PC-3 (cell line): ENCODE measurements at regions not wholly inside any gene's neighbourhood (a gene's known extent, or its start where the extent isn't known, plus 50 kb on each side); places are given as distances from the start of the nearest gene placed in this dataset.

Experiments used
- ATAC-seq: fragments of 200-7000 bp; cut with Tn5 transposase; 2 replicates; pipeline ENCODE4 v1.9.1; 2020; ENCODE audit warnings: mild to moderate bottlenecking, moderate library complexity
- BruUV-seq: library from RNA; stranded (reverse); fragments of 400-500 nt; replicated peaks from 2 replicates; lab custom pipeline; 2021; lab: Mats Ljungman, UMichigan
- CTCF ChIA-PET: fragments of 300-600 bp; sonication (Branson Sonifier 250); formaldehyde crosslinking; loops from one replicate; lab custom pipeline; 2022; ENCODE audit warnings: antibody characterized with exemption; lab: Charles Lee
- POLR2A ChIA-PET: fragments of 300-600 bp; sonication (Branson Sonifier 250); formaldehyde crosslinking; loops from one replicate; lab custom pipeline; 2022; ENCODE audit warnings: antibody characterized with exemption; ENCODE audit not compliant: unreplicated experiment; lab: Charles Lee
- DNase-seq: peaks from one replicate; pipeline ENCODE4 v3.0.0-alpha.2; 2015
- H2AFZ ChIP-seq: fragments of 300-600 bp; sonication (generic); 2 replicates; pipeline ENCODE4 v1.6.0; 2016; ENCODE audit warnings: antibody characterized with exemption, low read length
- H3F3A ChIP-seq: fragments of 300-600 bp; sonication (generic); one replicate; pipeline ENCODE4 v1.6.0; 2017; ENCODE audit warnings: antibody characterized with exemption, low read length, control low read depth, mild to moderate bottlenecking; ENCODE audit not compliant: unreplicated experiment
- H3K27ac ChIP-seq: fragments of 300-600 bp; sonication (generic); 2 replicates; pipeline ENCODE4 v1.5.1; 2016; ENCODE audit warnings: mild to moderate bottlenecking, low read length
- H3K27me3 ChIP-seq: fragments of 300-600 bp; sonication (generic); 2 replicates; pipeline ENCODE4 v1.6.1; 2016; ENCODE audit warnings: low read length, mixed read lengths
- H3K36me3 ChIP-seq: fragments of 300-600 bp; sonication (generic); 2 replicates; pipeline ENCODE4 v1.6.1; 2016; ENCODE audit warnings: low read depth, mixed run types, low read length, mixed read lengths
- H3K4me1 ChIP-seq: fragments of 300-600 bp; sonication (generic); 2 replicates; pipeline ENCODE4 v1.5.1; 2016; ENCODE audit warnings: low read length; ENCODE audit not compliant: insufficient read depth
- H3K4me2 ChIP-seq: fragments of 300-600 bp; sonication (generic); 2 replicates; pipeline ENCODE4 v1.6.0; 2016; ENCODE audit warnings: low read length
- H3K4me3 ChIP-seq: fragments of 300-600 bp; sonication (generic); 2 replicates; pipeline ENCODE4 v1.5.1; 2016; ENCODE audit warnings: mild to moderate bottlenecking, low read length, mixed read lengths
- H3K79me2 ChIP-seq: fragments of 300-600 bp; sonication (generic); 2 replicates; pipeline ENCODE4 v1.6.1; 2017; ENCODE audit warnings: low read length, mixed read lengths
- H3K9ac ChIP-seq: fragments of 300-600 bp; sonication (generic); 2 replicates; pipeline ENCODE4 v1.6.0; 2016; ENCODE audit warnings: mild to moderate bottlenecking, low read length
- H3K9me2 ChIP-seq: fragments of 300-600 bp; sonication (generic); replicated peaks from 2 replicates; pipeline ENCODE4 v1.6.1; 2016; ENCODE audit warnings: mixed run types, low read length, mixed read lengths
- H3K9me3 ChIP-seq: fragments of 300-600 bp; sonication (generic); 2 replicates; pipeline ENCODE4 v1.6.1; 2016; ENCODE audit warnings: low read length, mixed read lengths
- H4K20me1 ChIP-seq: fragments of 300-600 bp; sonication (generic); 2 replicates; pipeline ENCODE4 v1.6.1; 2016; ENCODE audit warnings: low read length, mixed read lengths
- CTCF ChIP-seq: fragments of 300-600 bp; sonication (generic); conservative IDR thresholded peaks from 2 replicates; pipeline ENCODE4 v1.5.1; 2017; ENCODE audit warnings: antibody characterized with exemption, low read depth, mild to moderate bottlenecking, low read length
- EZH2 ChIP-seq: fragments of 300-600 bp; sonication (generic); IDR thresholded peaks from one replicate; pipeline ENCODE4 v1.6.1; 2017; ENCODE audit warnings: antibody characterized with exemption, mild to moderate bottlenecking, low read length; ENCODE audit not compliant: unreplicated experiment
- EZH2phosphoT487 ChIP-seq: fragments of 300-600 bp; sonication (generic); IDR thresholded peaks from 2 replicates; pipeline ENCODE4 v1.6.1; 2018; ENCODE audit warnings: mild to moderate bottlenecking, antibody characterized with exemption, low read length, borderline replicate concordance
- intact Hi-C: fragments of 100-400 bp; cut with micrococcal nuclease; formaldehyde crosslinking; loops from 2 replicates; pipeline ENCODE4 v1.9.0; 2023

GRCh38 chr11:110951037-110951949 is 239.1 kb upstream of the ARHGAP20 start:
- Histone ChIP-seq H3K36me3 (no peaks in the 10 kb centered on the region), H4K20me1 (no peaks in the 10 kb centered on the region), H2AFZ (no peak overlapping the region), H3K27me3 (0 out of 2 replicates have a peak, but pooled peaks cover under 1% of the 10 kb centered on the region), H3K9ac (no peak overlapping the region), H3K27ac (no peak overlapping the region), H3K4me2 (no peak overlapping the region), H3K9me2 (no peaks in the 10 kb centered on the region), H3K9me3 (no peaks in the 10 kb centered on the region), H3K79me2 (no peaks in the 10 kb centered on the region), H3K4me3 (no peak overlapping the region), H3K4me1 (no peaks in the 10 kb centered on the region), H3F3A (no peaks in the 10 kb centered on the region)
- TF ChIP-seq EZH2 (no peak), EZH2phosphoT487 (no peak), CTCF (no peak)
- POLR2A ChIA-PET = no interaction called here
- no peak for DNase-seq
- intact Hi-C loops = no loop called here
- ATAC-seq = no peak
- no TSS peak for BruUV-seq
- CTCF ChIA-PET = no interaction called here

DNA sequence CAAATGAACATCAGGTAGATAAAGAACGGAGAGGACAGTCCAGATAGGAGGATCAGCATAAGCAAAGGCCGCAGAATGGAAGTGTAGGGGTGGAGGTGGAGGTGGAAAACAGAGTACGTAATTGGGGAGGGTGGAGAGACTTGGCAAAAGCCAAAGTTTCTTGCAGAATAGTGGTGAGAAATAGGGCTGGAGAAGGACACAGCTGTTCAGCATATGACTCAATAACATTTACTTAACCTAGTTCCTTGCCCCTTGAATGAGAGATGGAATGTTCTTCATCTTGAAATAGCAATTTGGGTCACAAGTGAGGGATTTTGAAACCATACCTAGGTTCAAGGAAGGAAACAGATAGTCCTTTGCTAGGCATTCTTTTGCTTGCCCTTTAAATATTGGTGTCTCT is 235.9 kb upstream of the ARHGAP20 start:
- intact Hi-C loops = no loop called here
- TF ChIP-seq EZH2 = no peak
- no peak for TF ChIP-seq CTCF
- no peak for TF ChIP-seq EZH2phosphoT487
- Histone ChIP-seq H3F3A (no peaks in the 10 kb centered on the region), H3K4me1 (no peaks in the 10 kb centered on the region), H3K9me3 (no peaks in the 10 kb centered on the region), H3K9me2 (no peaks in the 10 kb centered on the region), H3K4me3 (no peak overlapping the region), H3K79me2 (no peaks in the 10 kb centered on the region), H3K4me2 (no peak overlapping the region), H3K36me3 (no peaks in the 10 kb centered on the region), H3K27me3 (no peaks in the 10 kb centered on the region), H4K20me1 (no peaks in the 10 kb centered on the region), H3K9ac (no peak overlapping the region), H2AFZ (no peak overlapping the region), H3K27ac (no peak overlapping the region)
- ATAC-seq (no peak), DNase-seq (no peak)
- ChIA-PET POLR2A (no interaction called here), CTCF (no interaction called here)
- BruUV-seq = no TSS peak

GRCh38 chr11:110947096-110947495 is 234.9 kb upstream of the ARHGAP20 start:
- Histone ChIP-seq H3K27me3 (no peaks in the 10 kb centered on the region), H3K4me2 (no peak overlapping the region), H3F3A (no peaks in the 10 kb centered on the region), H3K27ac (no peak overlapping the region), H3K4me1 (no peaks in the 10 kb centered on the region), H3K36me3 (no peaks in the 10 kb centered on the region), H3K9ac (no peak overlapping the region), H2AFZ (no peak overlapping the region), H3K9me3 (no peaks in the 10 kb centered on the region), H3K9me2 (no peaks in the 10 kb centered on the region), H3K79me2 (no peaks in the 10 kb centered on the region), H4K20me1 (no peaks in the 10 kb centered on the region), H3K4me3 (no peak overlapping the region)
- no peak for TF ChIP-seq EZH2phosphoT487
- TF ChIP-seq EZH2 = no peak
- no peak for TF ChIP-seq CTCF
- CTCF ChIA-PET = no interaction called here
- ATAC-seq = no peak
- no peak for DNase-seq
- POLR2A ChIA-PET = no interaction called here
- intact Hi-C loops = no loop called here
- no TSS peak for BruUV-seq
